HG02588 (cell line): ENCODE measurements at regions not wholly inside any gene's neighbourhood (a gene's known extent, or its start where the extent isn't known, plus 50 kb on each side); places are given as distances from the start of the nearest gene placed in this dataset.
A peak's percentile ranks its signal among the peaks of the same experiment; 100 is the strongest.

Experiments used
- ATAC-seq: cut with Tn5 transposase; IDR thresholded peaks from one replicate; pipeline ENCODE4 v1.9.1; 2021; ENCODE audit warnings: mild to moderate bottlenecking, moderate library complexity; ENCODE audit not compliant: unreplicated experiment

GRCh38 chr4:100970414-100970813 is 376.9 kb downstream of the PPP3CA start:
- no peak for ATAC-seq

GRCh38 chr4:100969925-100970324 is 377.4 kb downstream of the PPP3CA start:
- ATAC-seq: no peak

GRCh38 chr4:100968046-100968445 is 379.3 kb downstream of the PPP3CA start:
- ATAC-seq: no peak

GRCh38 chr4:100963627-100964026 is 383.7 kb downstream of the PPP3CA start:
- no peak for ATAC-seq

DNA sequence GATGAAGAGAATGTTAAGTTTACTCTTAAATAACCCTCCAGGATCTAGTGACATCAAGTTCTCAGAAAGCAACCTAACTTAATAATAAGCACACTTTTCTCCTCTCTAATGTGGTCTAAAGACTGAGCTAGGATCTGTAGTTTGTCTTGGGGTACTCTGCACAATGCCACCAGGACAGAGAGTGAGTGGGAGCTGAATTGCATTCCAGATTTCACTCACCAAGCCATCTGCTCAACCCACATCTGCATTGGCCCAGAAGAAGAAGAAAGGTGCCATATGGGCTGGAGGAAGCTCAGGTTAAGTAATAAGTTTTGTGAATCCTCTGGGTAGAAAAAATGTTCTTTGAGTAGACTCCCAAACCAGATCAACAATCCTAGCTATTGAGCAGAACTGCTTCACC is 384.6 kb downstream of the PPP3CA start:
- ATAC-seq: peak; percentile 86

DNA sequence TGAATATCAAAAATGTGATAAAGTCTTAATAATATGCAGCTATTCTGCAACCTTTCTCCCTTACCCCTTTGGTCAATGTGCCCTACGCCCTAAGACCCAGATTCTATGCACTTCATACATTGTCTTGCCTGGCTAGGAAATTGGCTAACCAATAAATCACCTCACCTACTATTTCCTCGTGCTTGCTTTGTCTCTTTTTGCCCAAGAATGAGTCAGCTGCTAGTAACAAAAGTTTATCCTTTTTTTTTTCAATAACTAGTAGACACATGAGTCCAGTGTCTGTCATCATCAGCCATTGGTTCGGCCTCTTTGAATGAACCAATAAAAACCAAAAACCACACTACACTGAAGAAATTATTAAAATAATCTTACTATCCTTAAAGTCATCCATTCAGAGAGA is 387.1 kb downstream of the PPP3CA start:
- ATAC-seq: no peak

DNA sequence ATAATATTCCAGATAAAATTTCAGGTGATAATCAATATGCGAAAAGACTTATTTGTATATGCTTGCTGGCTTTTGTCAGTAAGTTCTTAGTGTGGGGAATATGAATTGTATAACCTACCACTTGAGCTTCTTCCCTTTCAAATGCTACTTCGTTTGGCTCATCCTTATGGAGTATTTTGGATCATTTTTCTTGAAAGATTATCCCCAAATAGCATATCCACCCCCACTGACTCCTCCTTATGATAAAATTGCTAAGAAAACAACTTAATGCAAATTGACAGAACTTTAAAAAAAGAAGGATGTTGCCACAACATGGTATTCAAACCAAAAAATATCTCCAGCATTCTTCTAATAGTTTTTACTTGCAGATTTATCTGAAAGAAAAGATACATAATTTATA is 393.3 kb downstream of the PPP3CA start:
- no peak for ATAC-seq

- no peak for ATAC-seq
Measured at GRCh38 chr4:100953616-100954015, 393.7 kb downstream of the PPP3CA start.

DNA sequence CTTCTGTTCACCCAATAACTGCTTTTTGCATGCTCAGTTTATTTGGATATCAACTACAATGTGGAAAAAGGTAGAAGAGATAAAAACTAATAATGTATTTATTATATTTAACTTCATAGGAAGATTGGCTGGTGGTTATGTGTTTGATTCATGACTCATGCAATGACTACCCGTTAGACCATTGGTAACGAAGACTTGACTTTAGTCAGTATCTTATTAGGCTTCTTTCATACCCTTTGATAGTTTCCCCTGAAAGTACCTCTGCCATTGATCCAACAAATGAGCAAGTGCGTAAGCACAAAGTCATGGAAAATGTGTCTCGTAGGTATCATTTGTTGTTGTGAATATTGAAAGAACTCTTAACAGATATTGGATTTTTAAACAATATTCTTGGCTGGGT is 394.7 kb downstream of the PPP3CA start:
- no peak for ATAC-seq

DNA sequence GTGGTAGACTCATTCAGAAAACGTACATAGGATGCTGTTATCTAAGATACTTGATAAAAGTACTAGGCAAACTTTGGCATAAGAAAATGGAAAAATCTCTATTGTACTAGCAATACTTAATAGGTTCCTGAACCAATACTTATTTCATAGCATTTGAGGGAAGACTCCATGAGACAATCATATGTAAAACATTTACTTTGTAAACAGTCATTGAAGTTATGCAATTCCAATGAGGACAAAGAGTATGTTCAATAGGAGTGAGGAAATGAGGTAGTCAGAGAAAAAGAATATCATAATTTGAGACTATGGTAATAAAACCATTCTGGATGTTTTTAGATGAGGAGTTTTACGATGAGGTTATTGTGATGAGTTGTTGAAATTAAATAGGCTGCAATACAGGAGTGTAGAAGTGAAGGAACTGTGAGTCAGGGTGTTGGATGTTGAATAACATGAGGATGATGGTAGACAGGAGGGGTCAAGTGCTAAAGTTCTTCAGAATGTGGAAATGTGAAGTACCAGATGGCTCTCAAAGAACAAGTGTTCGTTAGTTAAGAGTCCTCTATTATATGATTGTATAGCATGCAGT is 397.9 kb downstream of the PPP3CA start:
- ATAC-seq: no peak

DNA sequence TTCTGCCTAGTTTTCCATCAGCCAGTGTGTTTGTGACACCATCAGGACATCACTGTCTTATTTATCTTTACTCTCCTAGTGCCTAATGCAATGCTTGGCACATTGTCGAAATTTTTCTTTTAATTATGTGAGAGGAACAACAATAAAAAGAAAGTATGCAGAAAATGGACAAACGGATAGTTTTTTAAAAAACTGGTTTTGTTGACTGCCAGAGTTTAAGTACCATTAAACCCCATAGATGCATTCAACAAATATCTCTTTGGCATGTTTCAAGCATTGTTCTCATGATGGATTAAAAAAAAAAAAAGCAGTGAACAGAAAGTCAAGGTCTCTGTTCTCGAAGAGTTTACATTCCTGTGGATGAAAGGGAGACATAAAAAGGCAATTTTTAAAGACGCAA is 398.4 kb downstream of the PPP3CA start:
- ATAC-seq: no peak

- no peak for ATAC-seq
Measured at GRCh38 chr4:100945789-100946188, 401.5 kb downstream of the PPP3CA start.

DNA sequence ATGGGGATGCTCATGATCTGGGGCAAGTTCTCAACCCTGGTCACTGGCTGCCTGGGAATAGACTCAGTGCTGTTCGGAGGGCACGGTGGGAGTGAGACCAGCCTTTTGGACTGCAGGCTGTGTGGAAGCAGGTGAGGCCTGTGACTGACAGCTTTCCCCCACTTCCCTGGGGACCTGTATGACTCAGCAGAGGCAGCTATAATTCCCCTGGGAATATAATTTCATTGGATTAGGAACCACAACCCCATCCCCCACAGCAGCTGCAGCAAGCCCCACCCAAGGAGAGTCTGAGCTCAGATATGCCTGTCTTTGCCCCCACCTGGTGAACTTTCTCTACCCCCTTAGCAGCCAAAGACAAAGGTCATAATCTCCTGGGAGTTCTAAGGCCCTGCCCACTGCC is 408.6 kb downstream of the PPP3CA start:
- ATAC-seq: no peak

DNA sequence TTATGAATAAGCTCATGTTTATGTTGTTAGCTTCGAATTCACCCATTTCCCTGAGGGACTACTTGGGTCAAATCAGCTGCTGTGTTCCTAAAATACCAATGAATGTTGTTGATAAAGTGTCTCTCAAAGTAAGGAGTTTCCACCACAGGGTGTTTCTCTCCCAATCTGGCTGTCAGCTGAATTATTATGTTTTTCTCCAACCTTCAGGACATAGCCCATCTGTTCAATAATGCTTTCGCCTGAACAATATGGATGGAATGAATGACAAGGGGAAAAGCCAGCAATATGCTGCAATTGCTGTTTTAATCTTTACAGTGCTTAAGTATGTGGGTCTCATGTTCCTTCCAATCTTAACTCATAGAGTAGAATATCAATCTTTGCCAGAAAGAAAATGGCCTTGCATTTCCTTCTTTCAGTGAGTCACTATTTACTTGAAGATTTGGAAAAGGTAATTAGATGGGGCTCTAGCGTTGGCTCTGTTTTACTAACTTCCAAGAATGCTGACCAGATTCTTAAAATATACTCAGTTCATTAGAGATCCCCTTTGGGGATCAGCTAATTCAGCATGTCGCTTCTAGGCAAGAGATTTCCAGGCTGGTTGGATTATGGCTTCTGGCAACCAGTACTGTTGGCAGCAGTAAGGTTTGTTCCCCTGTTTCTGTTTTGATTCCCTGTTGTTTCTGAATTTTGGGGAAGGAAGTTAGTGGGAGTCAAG is 410.5 kb downstream of the PPP3CA start:
- ATAC-seq: no peak

DNA sequence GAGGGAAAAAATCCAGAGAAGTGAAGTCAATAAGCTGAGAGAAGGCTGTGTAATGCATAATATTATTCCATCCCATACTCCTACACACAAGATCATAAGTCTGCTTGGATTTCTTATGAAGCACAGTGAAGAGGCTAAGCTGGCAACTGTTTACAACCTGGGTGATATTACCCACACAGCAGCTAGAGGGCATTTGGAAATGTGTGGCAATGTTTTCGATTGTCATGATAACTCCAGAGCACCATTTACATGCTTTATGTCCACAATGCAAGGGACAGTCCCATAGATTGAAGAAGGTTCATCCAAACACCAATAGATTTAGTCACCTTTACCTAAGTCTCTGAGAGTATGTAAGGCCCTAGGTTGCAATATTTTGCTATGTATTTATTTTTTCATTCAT is 412.2 kb downstream of the PPP3CA start:
- no peak for ATAC-seq

DNA sequence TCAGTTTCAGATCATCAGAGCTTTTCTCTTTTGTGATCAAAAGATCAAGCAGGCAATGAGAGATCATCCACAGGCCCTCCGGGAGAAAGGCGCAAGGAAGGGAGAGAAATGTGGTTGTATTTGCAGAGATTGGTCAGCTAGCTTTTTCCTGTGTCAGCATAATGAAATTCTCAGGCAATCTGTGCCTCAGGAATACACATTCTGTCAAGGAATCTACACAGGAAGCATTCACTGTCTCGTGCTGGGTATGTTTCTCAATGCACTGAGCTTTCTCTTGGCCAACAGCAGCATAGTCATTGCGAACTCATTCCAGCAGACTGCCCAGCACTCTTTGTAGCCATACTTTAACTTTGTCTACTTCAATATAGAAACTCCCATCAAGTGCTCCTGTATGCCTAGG is 413.7 kb downstream of the PPP3CA start:
- no peak for ATAC-seq

- no peak for ATAC-seq
Measured at GRCh38 chr4:100929758-100930157, 411.9 kb upstream of the EMCN start.

GRCh38 chr4:100929135-100929534 is 411.3 kb upstream of the EMCN start:
- no peak for ATAC-seq

DNA sequence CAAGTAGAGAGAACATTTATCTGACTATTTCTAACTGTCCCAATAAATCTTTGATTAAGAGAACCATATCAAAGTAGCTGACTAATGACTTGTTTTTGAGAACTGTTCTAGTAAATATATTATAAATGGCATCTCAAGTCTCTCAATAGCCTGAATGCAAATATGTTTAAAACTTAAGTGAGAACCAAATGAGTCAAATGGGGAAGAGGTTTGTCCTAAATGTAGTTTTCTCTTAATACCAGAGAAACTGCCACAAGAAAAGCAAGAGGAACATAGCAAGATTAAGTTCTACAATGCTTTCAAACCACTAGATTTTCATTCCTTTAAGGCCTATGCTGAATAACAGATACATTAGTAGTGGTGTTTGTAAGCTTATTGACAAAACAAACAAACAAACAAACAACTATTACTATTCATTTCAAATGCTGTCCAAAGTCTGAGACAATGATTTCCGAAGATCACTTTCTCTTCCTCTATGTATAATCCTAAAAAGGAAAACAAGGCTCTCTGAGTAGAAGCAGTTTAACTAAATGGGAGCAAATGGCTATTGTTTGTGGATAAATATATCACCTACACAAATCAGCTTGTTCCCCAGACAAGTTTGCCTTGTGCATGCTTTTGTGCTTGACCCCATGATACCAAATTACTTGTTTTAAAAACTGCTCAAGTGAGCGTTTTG is 408.4 kb upstream of the EMCN start:
- peak; percentile 75 for ATAC-seq

GRCh38 chr4:100913685-100914084 is 395.9 kb upstream of the EMCN start:
- no peak for ATAC-seq

- no peak for ATAC-seq
Measured at GRCh38 chr4:100908540-100908939, 390.7 kb upstream of the EMCN start.
